Prostate gland (tissue), 2 donors: ENCODE measurements at regions not wholly inside any gene's neighbourhood (a gene's known extent, or its start where the extent isn't known, plus 50 kb on each side); places are given as distances from the start of the nearest gene placed in this dataset.

Source experiments
- DNase-seq: peaks from one replicate; pipeline ENCODE4 v3.0.0-alpha.2; 2019; ENCODE audit warnings: low spot score
- H3K27ac ChIP-seq, 2 donors: fragments of 200-600 bp; sonication (generic); 2 replicates each; pipeline ENCODE4 v1.5.1; 2017 to 2019
- H3K27me3 ChIP-seq: fragments of 200-600 bp; sonication (generic); replicated peaks from 2 replicates; pipeline ENCODE4 v1.5.1; 2019; ENCODE audit not compliant: insufficient read depth
- H3K36me3 ChIP-seq, 2 donors: fragments of 200-600 bp; sonication (generic); 1 replicate in 1 of 2; 2 replicates in 1 of 2; pipeline versions ENCODE4 v1.5.1 to v1.8.1; 2017 to 2019
- H3K4me1 ChIP-seq: fragments of 200-600 bp; sonication (generic); replicated peaks from 2 replicates; pipeline ENCODE4 v1.5.1; 2019
- H3K4me3 ChIP-seq, 2 donors: fragments of 200-600 bp; sonication (generic); 2 replicates each; pipeline ENCODE4 v1.5.1; 2017 to 2019
- H3K9me3 ChIP-seq: fragments of 200-600 bp; sonication (generic); 2 replicates; pipeline ENCODE4 v1.5.1; 2017
- CTCF ChIP-seq, 4 experiments: fragments of 200-600 bp in 2 of 4; fragments of 450-650 bp in 2 of 4; sonication (generic) in 2 of 4; IDR thresholded peaks; 1 replicate in 3 of 4; 2 replicates in 1 of 4; pipeline ENCODE4 v1.5.1; 2016 to 2019; ENCODE audit warnings: antibody characterized with exemption in 4 of 4, mild to moderate bottlenecking in 2 of 4, moderate library complexity in 2 of 4
- POLR2A ChIP-seq: fragments of 450-650 bp; IDR thresholded peaks from one replicate; pipeline ENCODE4 v1.6.1; 2016; ENCODE audit warnings: antibody characterized with exemption, mild to moderate bottlenecking
- POLR2AphosphoS5 ChIP-seq: sonication (generic); formaldehyde crosslinking; IDR thresholded peaks from one replicate; pipeline ENCODE4 v1.6.1; 2017; ENCODE audit warnings: antibody characterized with exemption
- WGBS: methylation state at CpG from one replicate; pipeline ENCODE4 v1.1.5; 2018; 5-methylcytosine and 5-hydroxymethylcytosine counted together
- intact Hi-C: fragments of 100-400 bp; cut with DNase I; formaldehyde crosslinking; loops from one replicate; pipeline ENCODE4 v1.14.2; 2022

- no peak for DNase-seq
- Histone ChIP-seq H3K4me1 (no peaks in the 10 kb centered on the region), H3K36me3 (no peaks in the 10 kb centered on the region), H3K4me3 (no peak overlapping the region), H3K9me3 (no peaks in the 10 kb centered on the region), H3K27ac (no peak overlapping the region), H3K27me3 (no peaks in the 10 kb centered on the region)
- TF ChIP-seq POLR2AphosphoS5: no peak
- TF ChIP-seq POLR2A: no peak
- TF ChIP-seq CTCF (IDR thresholded peaks at IDR 0.05): no peak
- intact Hi-C loops: loop anchor here (5.0 kb wide), 1 partner anchor 193 kb away; no protein-coding TSS in a partner anchor
- WGBS: 88% methylated on average over 13 of the region's 13 CpGs
Observed at GRCh38 chr17:77544347-77545110, 403.8 kb downstream of the SEC14L1 start.

- Histone ChIP-seq H3K27me3 (no peaks in the 10 kb centered on the region), H3K27ac (no peak overlapping the region), H3K4me1 (no peaks in the 10 kb centered on the region), H3K36me3 (no peaks in the 10 kb centered on the region), H3K9me3 (no peaks in the 10 kb centered on the region), H3K4me3 (peak overlapping the region in 1 of 2 donors; percentile 12)
- intact Hi-C loops: no loop called here
- TF ChIP-seq POLR2A: no peak
- no peak for TF ChIP-seq POLR2AphosphoS5
- TF ChIP-seq CTCF (IDR thresholded peaks at IDR 0.05): no peak
- DNase-seq: no peak
- 36% methylated on average over 13 of the region's 13 CpGs for WGBS
Observed at GRCh38 chr17:77546772-77547241, 406.0 kb downstream of the SEC14L1 start.

- no peaks in the 10 kb centered on the region for H3K36me3 ChIP-seq
- H3K4me3 ChIP-seq: no peak overlapping the region
- DNase-seq: no peak
- H3K27ac ChIP-seq: no peak overlapping the region
- no peaks in the 10 kb centered on the region for H3K9me3 ChIP-seq
- TF ChIP-seq POLR2AphosphoS5: no peak
- no peak for TF ChIP-seq CTCF (IDR thresholded peaks at IDR 0.05)
- no peak for TF ChIP-seq POLR2A
- H3K4me1 ChIP-seq: no peaks in the 10 kb centered on the region
- intact Hi-C loops: no loop called here
- 72% methylated on average over 5 of the region's 5 CpGs for WGBS
- no peaks in the 10 kb centered on the region for H3K27me3 ChIP-seq
Observed at GRCh38 chr17:77548967-77549366, 408.2 kb downstream of the SEC14L1 start.

GRCh38 chr17:77549726-77550366, 408.7 kb upstream of the TNRC6C start:
- WGBS: 73% methylated on average over 10 of the region's 10 CpGs
- Histone ChIP-seq H3K36me3 (no peaks in the 10 kb centered on the region), H3K27ac (no peak overlapping the region), H3K4me1 (no peaks in the 10 kb centered on the region), H3K9me3 (no peaks in the 10 kb centered on the region), H3K4me3 (no peak overlapping the region), H3K27me3 (no peaks in the 10 kb centered on the region)
- no peak for DNase-seq
- intact Hi-C loops: no loop called here
- TF ChIP-seq POLR2A (no peak), CTCF (IDR thresholded peaks at IDR 0.05) (no peak)
